NCI-H510A (cell line): ENCODE measurements at regions not wholly inside any gene's neighbourhood (a gene's known extent, or its start where the extent isn't known, plus 50 kb on each side); places are given as distances from the start of the nearest gene placed in this dataset.
"Not testable (repeated sequence)": the region's sequence is repeated elsewhere in the genome, so short reads cannot be mapped to it uniquely, and the experiment has no call there.

Experiments used
- DNase-seq: peaks from one replicate; lab custom pipeline; 2025; lab: John Stamatoyannopoulos, UW

GRCh38 chr16:29130131-29130711, 145.4 kb downstream of the LAT start:
- not testable (repeated sequence) for DNase-seq

DNA sequence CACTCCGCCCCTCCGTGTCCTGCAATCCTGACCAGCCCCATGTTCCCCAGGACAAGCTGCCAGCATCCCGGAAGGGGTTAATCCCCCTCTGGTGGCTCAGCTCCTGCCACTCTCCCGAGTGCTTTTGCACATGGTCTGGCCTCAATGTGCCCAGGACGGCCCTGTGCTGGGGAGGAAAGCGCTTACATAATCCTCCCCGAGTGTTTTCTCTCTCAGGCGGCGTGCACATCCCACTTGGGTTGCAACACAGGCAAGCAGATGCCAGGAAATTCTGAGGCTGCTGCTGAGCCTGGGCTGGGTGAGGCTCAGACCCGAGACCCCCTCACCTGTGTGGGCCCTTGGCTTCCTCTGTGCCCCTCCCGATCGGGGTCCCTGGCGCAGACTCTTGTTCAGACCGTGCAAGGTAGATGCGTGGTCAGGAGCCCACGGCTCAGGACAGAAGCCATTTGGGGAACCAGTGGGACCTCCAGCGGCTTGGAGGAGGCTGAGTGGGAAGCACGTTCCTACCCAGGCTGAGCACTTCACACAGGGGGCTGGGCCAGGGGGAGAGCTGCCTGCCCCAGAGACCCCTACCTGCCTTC, 144.7 kb downstream of the LAT start:
- DNase-seq: not testable (repeated sequence)

GRCh38 chr16:29128732-29129457, 144.0 kb downstream of the LAT start:
- DNase-seq: not testable (repeated sequence)

DNA sequence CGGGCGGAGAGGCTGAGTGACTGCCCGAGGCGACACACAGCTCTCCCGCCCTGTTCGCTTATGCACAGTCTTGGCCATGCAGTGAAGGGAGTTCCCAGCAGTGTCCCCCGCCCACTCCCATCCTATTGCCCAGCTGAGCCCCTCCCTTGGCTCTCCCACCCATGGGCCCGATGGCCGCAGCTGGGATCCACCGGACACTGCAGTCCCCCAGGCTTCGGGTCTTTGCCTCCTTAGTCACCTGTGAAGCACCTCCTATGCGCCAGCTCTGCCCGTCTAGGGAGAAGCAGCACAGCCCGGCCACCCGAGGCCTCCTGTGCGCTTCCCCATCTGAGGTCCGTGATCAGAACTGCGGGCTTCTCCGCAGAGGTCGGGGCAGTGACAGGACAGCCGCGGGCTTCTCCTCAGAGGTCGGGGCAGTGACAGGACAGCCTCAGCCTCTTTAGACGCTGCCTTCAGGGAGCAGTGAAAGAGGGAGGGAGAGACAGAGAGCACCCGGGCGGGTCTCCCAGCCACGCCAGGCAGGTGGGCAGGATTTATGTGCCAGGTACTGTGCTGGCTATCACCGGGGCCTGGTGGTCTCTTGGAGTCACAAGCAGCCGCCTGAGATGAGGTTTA, 143.1 kb downstream of the LAT start:
- DNase-seq: not testable (repeated sequence)

DNA sequence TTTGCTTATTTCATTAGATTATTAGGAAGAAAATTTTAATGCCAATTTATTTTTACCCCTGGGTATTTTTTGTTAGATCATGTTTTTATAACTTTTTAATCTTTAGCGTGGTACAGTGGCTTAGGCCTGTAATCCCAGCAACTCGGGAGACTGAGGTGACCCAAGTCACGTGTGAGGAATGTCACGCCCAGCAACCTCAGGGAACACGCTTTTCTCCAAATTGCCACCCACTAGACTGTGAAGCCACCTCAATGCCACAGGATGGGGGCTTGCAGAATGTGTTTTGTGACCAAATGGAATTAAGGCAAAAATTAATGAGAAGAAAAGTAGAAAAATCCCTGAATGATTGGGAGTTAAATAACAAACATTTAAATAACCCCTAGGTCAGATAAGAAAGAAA, 141.8 kb downstream of the LAT start:
- DNase-seq: no peak

DNA sequence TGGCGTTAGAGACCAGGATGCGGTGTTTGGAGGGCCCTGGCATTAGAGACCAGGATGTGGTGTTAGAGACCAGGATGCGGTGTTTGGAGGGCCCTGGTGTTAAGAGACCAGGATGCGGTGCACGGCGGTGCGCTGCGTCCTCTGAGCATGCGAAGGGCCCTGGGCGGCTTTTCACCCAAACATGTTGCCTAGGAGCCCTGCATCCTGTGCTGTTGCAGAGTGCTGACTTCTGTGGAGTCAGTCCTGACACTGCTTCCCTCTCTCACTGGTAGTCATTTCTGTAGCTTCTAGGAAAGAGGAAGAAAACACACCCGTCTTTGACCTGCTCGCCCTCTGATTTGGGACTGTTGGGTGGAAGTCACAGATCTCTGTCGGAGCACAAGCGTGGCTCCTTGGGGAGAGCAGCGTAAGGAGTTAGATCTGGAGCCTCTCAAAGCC, 141.2 kb downstream of the LAT start:
- DNase-seq: no peak

DNA sequence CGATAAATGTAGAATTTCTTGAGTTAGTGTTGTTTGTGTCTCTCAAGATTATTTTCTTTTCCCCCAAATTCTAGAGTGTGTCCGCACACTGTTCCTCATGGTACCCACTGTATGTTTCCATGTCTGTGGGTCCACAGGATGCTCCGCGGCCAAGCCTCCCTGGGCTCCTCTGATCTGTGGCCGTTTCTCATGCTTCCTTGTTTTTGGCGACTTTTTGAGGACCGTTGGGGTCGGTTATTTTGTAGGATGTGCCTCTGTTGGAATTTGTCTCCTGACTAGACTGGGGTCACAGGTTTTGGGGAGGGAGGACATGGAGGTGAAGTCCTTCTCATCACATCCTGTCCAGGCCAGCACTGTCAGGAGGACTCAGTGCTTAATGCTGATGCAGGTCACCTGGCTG, 140.0 kb downstream of the LAT start:
- no peak for DNase-seq

- DNase-seq: not testable (repeated sequence)
Measured at GRCh38 chr16:29124162-29124561, 139.3 kb downstream of the LAT start.

GRCh38 chr16:29120680-29121079, 135.8 kb downstream of the LAT start:
- DNase-seq: not testable (repeated sequence)

DNA sequence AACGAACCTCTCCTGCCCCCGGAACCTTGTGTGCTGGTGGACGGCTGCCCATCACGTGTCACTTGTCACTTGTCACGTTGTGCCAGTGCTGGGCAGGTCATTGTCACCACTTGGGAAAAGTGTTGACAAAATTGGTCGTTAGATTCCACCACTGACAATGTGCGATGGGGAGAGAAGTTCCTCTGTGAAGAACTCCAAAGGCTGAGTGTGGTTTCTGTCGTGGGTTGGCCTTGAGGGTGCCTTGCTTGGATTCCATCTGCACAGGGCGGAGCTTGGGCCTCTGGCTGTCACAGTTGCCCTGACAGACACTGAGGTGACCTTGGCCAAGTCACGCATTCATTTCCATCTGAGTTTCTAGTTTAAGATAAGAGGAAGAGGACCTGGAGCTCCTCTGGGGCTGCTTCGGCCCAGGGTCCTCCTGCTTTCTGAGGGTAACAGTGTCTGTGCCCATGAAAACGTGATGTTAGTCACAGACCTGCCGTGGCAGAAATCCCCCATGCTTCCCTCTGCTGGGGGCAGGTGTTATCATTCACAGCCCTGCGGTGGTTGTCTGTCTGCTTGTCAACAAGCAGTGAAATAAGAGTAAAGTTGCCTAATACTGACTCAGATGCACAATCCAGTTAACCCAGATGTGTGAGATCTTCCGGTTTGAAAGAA, 133.6 kb downstream of the LAT start:
- not testable (repeated sequence) for DNase-seq

DNA sequence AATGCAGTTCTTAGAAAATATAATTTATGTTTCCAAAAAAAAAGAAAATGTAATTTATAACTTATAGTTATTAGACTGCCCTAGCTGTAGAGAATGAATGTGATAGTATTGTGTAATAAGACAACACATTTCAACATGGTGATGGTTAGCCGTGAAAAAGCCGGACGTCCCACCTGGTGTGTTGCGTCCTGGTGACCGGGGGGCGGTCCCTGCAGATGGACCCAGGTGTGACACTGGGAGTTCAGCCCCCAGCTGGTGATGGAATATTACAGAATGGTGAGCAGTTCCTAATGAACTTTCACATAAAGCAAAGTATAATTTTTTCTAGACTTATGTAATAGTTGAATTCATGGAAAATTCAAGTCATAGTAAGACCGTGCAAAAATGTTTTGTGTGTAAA, 132.8 kb downstream of the LAT start:
- no peak for DNase-seq

GRCh38 chr16:29116980-29117379, 132.1 kb downstream of the LAT start:
- DNase-seq: no peak

- not testable (repeated sequence) for DNase-seq
Measured at GRCh38 chr16:29116207-29116606, 131.4 kb downstream of the LAT start.

GRCh38 chr16:29115802-29116141, 130.9 kb downstream of the LAT start:
- not testable (repeated sequence) for DNase-seq

DNA sequence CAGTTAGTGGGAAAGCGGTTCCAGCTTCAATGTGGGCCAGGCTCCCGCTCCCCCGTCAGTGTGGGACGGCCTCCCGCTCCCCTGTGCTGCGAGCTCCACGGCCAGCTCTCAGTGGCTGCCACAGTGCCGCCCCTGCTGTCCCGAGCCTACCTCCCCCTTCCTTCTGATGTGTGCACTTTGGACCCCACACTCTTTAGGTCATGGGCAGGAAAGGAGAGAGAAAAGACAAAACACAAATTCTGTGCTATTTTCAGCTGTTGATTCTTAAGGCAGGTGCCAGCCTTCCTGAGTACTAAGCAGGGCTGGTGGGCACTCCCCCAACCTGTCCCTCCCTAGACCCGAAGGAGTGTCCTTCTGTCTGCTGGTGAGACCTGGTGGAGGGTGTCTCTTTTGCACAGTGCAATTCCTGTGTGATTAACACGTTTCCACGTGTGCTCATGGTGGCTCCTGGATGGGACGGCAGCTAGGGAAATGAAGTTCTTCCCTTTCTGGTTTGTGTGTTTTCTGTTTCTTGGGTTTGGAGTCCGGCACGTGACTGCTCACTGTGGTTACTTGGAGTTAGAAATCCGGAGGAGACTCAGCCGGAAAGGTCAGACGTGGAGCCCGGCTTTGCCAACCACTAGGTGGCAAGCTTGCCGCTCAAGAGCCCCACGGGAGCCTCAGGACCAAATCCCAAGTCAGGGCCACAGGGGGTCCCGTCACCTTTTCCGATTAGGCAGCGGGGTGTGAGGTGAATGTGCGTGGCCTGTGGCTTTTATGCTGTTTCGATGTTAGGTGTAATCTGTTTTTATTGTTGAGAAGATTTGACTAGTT, 130.3 kb downstream of the LAT start:
- not testable (repeated sequence) for DNase-seq

GRCh38 chr16:29114574-29114973, 129.7 kb downstream of the LAT start:
- DNase-seq: no peak

DNA sequence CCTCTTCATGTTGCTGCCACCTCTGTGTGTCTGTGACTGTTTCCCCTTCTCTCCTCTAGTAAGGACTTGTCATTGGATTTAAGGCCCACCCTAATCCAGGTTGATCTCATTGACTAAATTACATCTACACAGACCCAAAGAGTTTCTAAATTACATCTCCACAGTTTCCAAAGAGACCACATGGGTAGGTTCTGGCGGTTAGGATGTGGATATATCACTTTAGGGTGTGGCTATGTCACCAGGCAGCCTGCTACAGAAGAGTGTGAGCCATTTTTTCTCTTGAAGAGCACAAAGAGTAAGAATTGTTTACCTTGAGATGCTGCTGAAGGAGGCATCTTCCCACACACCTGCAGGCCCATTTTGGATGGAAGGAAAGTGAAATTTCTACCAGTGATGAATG, 128.6 kb downstream of the LAT start:
- not testable (repeated sequence) for DNase-seq

GRCh38 chr16:29112755-29113347, 128.0 kb downstream of the LAT start:
- DNase-seq: no peak

GRCh38 chr16:29111901-29112680, 127.2 kb downstream of the LAT start:
- DNase-seq: not testable (repeated sequence)

GRCh38 chr16:29111421-29111820, 126.6 kb downstream of the LAT start:
- DNase-seq: no peak
